Hematopoietic multipotent progenitor cell treated with erythropoietin and hydrocortisone succinate and interleukin-3 and kit ligand, for 8 days (in vitro differentiated cells): ENCODE measurements at regions not wholly inside any gene's neighbourhood (a gene's known extent, or its start where the extent isn't known, plus 50 kb on each side); places are given as distances from the start of the nearest gene placed in this dataset.
A peak's percentile ranks its signal among the peaks of the same experiment; 100 is the strongest.
"Not testable (repeated sequence)": the region's sequence is repeated elsewhere in the genome, so short reads cannot be mapped to it uniquely, and the experiment has no call there.

Source experiments
- DNase-seq: peaks from one replicate; pipeline ENCODE4 v3.0.0-alpha.2; 2015

GRCh38 chr17:63185420-63185819 is 219.4 kb downstream of the TANC2 start:
- DNase-seq, result no peak

- DNase-seq, result peak; percentile 9
Measured at GRCh38 chr17:63189082-63189481, 223.0 kb downstream of the TANC2 start.

- no peak for DNase-seq
Measured at GRCh38 chr17:63189930-63190329, 223.9 kb downstream of the TANC2 start.

- no peak for DNase-seq
Measured at GRCh38 chr17:63190821-63191370, 224.9 kb downstream of the TANC2 start.

- no peak for DNase-seq
Measured at GRCh38 chr17:63191610-63192009, 225.6 kb downstream of the TANC2 start.

GRCh38 chr17:63193827-63194226 is 227.8 kb downstream of the TANC2 start:
- DNase-seq, result no peak

GRCh38 chr17:63196772-63197335 is 230.8 kb downstream of the TANC2 start:
- DNase-seq, result no peak

GRCh38 chr17:63203652-63204051 is 237.6 kb downstream of the TANC2 start:
- no peak for DNase-seq

GRCh38 chr17:63221939-63222338 is 224.2 kb downstream of the CYB561 start:
- DNase-seq, result no peak

- DNase-seq, result peak; percentile 71
Measured at GRCh38 chr17:63222655-63223054, 223.5 kb downstream of the CYB561 start.

- no peak for DNase-seq
Measured at GRCh38 chr17:63223212-63223911, 222.7 kb downstream of the CYB561 start.

- no peak for DNase-seq
Measured at GRCh38 chr17:63224644-63225043, 221.5 kb downstream of the CYB561 start.

GRCh38 chr17:63226720-63227119 is 219.4 kb downstream of the CYB561 start:
- DNase-seq, result not testable (repeated sequence)

- DNase-seq, result not testable (repeated sequence)
Measured at GRCh38 chr17:63231015-63231620, 215.0 kb downstream of the CYB561 start.

- no peak for DNase-seq
Measured at GRCh38 chr17:63232565-63233310, 213.4 kb downstream of the CYB561 start.

- DNase-seq, result no peak
Measured at GRCh38 chr17:63240106-63240505, 206.0 kb downstream of the CYB561 start.

- no peak for DNase-seq
Measured at GRCh38 chr17:63246344-63246743, 199.8 kb downstream of the CYB561 start.

GRCh38 chr17:63247706-63248105 is 198.4 kb downstream of the CYB561 start:
- DNase-seq, result no peak

GRCh38 chr17:63249256-63250004 is 196.7 kb downstream of the CYB561 start:
- peak; percentile 5 for DNase-seq

GRCh38 chr17:63250830-63251229 is 195.3 kb downstream of the CYB561 start:
- no peak for DNase-seq

GRCh38 chr17:63258785-63259184 is 187.3 kb downstream of the CYB561 start:
- DNase-seq, result no peak

- no peak for DNase-seq
Measured at GRCh38 chr17:63262751-63263476, 183.2 kb downstream of the CYB561 start.
